Panc1 (cell line): ENCODE measurements at regions not wholly inside any gene's neighbourhood (a gene's known extent, or its start where the extent isn't known, plus 50 kb on each side); places are given as distances from the start of the nearest gene placed in this dataset.

ENCODE experiments used
- ATAC-seq: fragments of 200-7000 bp; cut with Tn5 transposase; 2 replicates; pipeline ENCODE4 v1.9.1; 2020; ENCODE audit warnings: mild to moderate bottlenecking, moderate library complexity
- BruUV-seq: library from RNA; stranded (reverse); fragments of 400-500 nt; replicated peaks from 2 replicates; lab custom pipeline; 2021; lab: Mats Ljungman, UMichigan
- CTCF ChIA-PET: fragments of 300-600 bp; sonication (Branson Sonifier 250); formaldehyde crosslinking; loops from one replicate; lab custom pipeline; 2022; ENCODE audit warnings: antibody characterized with exemption; lab: Charles Lee
- POLR2A ChIA-PET: fragments of 300-600 bp; sonication (Branson Sonifier 250); formaldehyde crosslinking; loops from one replicate; lab custom pipeline; 2022; ENCODE audit warnings: antibody characterized with exemption; lab: Charles Lee
- DNase-seq: peaks from one replicate; pipeline ENCODE4 v3.0.0-alpha.2; 2010; ENCODE audit warnings: low read depth, low spot score
- H3K27ac ChIP-seq: 2 replicates; pipeline ENCODE4 v1.5.1; 2011; ENCODE audit warnings: mild to moderate bottlenecking, low read length, inconsistent platforms
- H3K27me3 ChIP-seq: fragments of 200-500 bp; sonication (Bioruptor generic); 2 replicates; pipeline ENCODE4 v1.6.0; 2014; ENCODE audit warnings: low read length, inconsistent platforms; ENCODE audit not compliant: control insufficient read depth, insufficient read depth
- H3K36me3 ChIP-seq: fragments of 200-500 bp; sonication (Bioruptor generic); 2 replicates; pipeline ENCODE4 v1.5.1; 2014; ENCODE audit warnings: inconsistent platforms, mild to moderate bottlenecking, low read length, moderate library complexity; ENCODE audit not compliant: control insufficient read depth, insufficient read depth
- H3K4me1 ChIP-seq: 2 replicates; pipeline ENCODE4 v1.5.1; 2011; ENCODE audit warnings: inconsistent platforms, mild to moderate bottlenecking, low read length, moderate library complexity; ENCODE audit not compliant: control insufficient read depth, insufficient read depth
- H3K4me3 ChIP-seq, 2 experiments: 2 replicates each; pipeline ENCODE4 v1.5.1; 2011 to 2012; ENCODE audit warnings: low read depth in 2 of 2, low read length in 2 of 2, mild to moderate bottlenecking in 2 of 2, inconsistent platforms in 1 of 2, moderate library complexity in 1 of 2
- H3K9me3 ChIP-seq: fragments of 200-500 bp; sonication (Bioruptor generic); 2 replicates; pipeline ENCODE4 v1.5.1; 2014; ENCODE audit warnings: low read depth, mild to moderate bottlenecking, inconsistent platforms, low read length, moderate library complexity; ENCODE audit not compliant: control insufficient read depth, insufficient read depth
- CTCF ChIP-seq: fragments of 450-650 bp; IDR thresholded peaks from 2 replicates; pipeline ENCODE4 v1.5.1; 2017; ENCODE audit warnings: mild to moderate bottlenecking
- POLR2AphosphoS5 ChIP-seq: IDR thresholded peaks from 2 replicates; pipeline ENCODE4 v1.6.1; 2012; ENCODE audit warnings: mild to moderate bottlenecking, low read depth, low read length, moderate library complexity
- REST ChIP-seq, 2 experiments: IDR thresholded peaks; 2 replicates each; pipeline ENCODE4 v1.6.1; 2011 to 2012; ENCODE audit warnings: low read depth in 2 of 2, control low read depth in 1 of 2, low read length in 1 of 2, mild to moderate bottlenecking in 1 of 2, moderate library complexity in 1 of 2; ENCODE audit not compliant: insufficient read depth in 1 of 2
- SIN3A ChIP-seq: IDR thresholded peaks from 2 replicates; pipeline ENCODE4 v1.6.1; 2012; ENCODE audit warnings: low read depth, mild to moderate bottlenecking, low read length, moderate library complexity, borderline replicate concordance; ENCODE audit not compliant: insufficient read depth
- TCF7L2 ChIP-seq: IDR thresholded peaks from 2 replicates; pipeline ENCODE4 v1.6.1; 2011; ENCODE audit warnings: mild to moderate bottlenecking, low read depth, low read length, inconsistent platforms
- in situ Hi-C: cut with HindIII; loops from 2 replicates; pipeline ENCODE4 v1.10.0; 2016; ENCODE audit warnings: low sequenced_read_pairs, low pct_unique_long_range_greater_than_20kb
- intact Hi-C: fragments of 100-400 bp; cut with micrococcal nuclease; formaldehyde crosslinking; loops from one replicate; pipeline ENCODE4 v1.10.0; 2022; ENCODE audit not compliant: unreplicated experiment

GRCh38 chr13:106233134-106233735 lies 302.2 kb downstream of the EFNB2 start:
- no peak for TF ChIP-seq POLR2AphosphoS5
- no peak for TF ChIP-seq REST (IDR thresholded peaks at IDR 0.05; ENCODE audit: insufficient read depth in 1 of 2, low read depth in 2 of 2, low read length in 1 of 2)
- TF ChIP-seq TCF7L2: no peak
- POLR2A ChIA-PET: no interaction called here
- Histone ChIP-seq H3K9me3 (no peaks in the 10 kb centered on the region), H3K27me3 (no peaks in the 10 kb centered on the region), H3K36me3 (no peaks in the 10 kb centered on the region), H3K27ac (no peak overlapping the region), H3K4me3 (no peak overlapping the region), H3K4me1 (no peaks in the 10 kb centered on the region)
- in situ Hi-C loops (no loop called here), intact Hi-C loops (no loop called here)
- BruUV-seq: no TSS peak
- DNase-seq (no peak), ATAC-seq (no peak)
- CTCF ChIA-PET: no interaction called here

- Histone ChIP-seq H3K9me3 (no peaks in the 10 kb centered on the region), H3K27ac (no peak overlapping the region), H3K36me3 (no peaks in the 10 kb centered on the region), H3K27me3 (no peaks in the 10 kb centered on the region), H3K4me3 (no peak overlapping the region), H3K4me1 (no peaks in the 10 kb centered on the region)
- POLR2A ChIA-PET: no interaction called here
- TF ChIP-seq REST (IDR thresholded peaks at IDR 0.05; ENCODE audit: insufficient read depth in 1 of 2, low read depth in 2 of 2, low read length in 1 of 2) (no peak), POLR2AphosphoS5 (no peak), TCF7L2 (no peak), SIN3A (no peak)
- ATAC-seq (no peak), DNase-seq (no peak)
- no TSS peak for BruUV-seq
- in situ Hi-C loops (no loop called here), intact Hi-C loops (no loop called here)
- CTCF ChIA-PET: no interaction called here
Observed at GRCh38 chr13:106232681-106233080, 302.8 kb downstream of the EFNB2 start.

- ATAC-seq: no peak
- H3K4me1 ChIP-seq: no peaks in the 10 kb centered on the region
- POLR2A ChIA-PET: no interaction called here
- H3K4me3 ChIP-seq: no peak overlapping the region
- in situ Hi-C loops: no loop called here
- BruUV-seq: no TSS peak
- H3K27me3 ChIP-seq: no peaks in the 10 kb centered on the region
- TF ChIP-seq REST (IDR thresholded peaks at IDR 0.05; ENCODE audit: insufficient read depth in 1 of 2, low read depth in 2 of 2, low read length in 1 of 2) (no peak), CTCF (no peak), POLR2AphosphoS5 (no peak), TCF7L2 (no peak), SIN3A (no peak)
- no peak overlapping the region for H3K27ac ChIP-seq
- DNase-seq: no peak
- intact Hi-C loops: no loop called here
- CTCF ChIA-PET: no interaction called here
- H3K9me3 ChIP-seq: no peaks in the 10 kb centered on the region
- no peaks in the 10 kb centered on the region for H3K36me3 ChIP-seq
Observed at GRCh38 chr13:106230450-106230849, 305.0 kb downstream of the EFNB2 start.
